ENCODE measurements at regions not wholly inside any gene's neighbourhood (a gene's known extent, or its start where the extent isn't known, plus 50 kb on each side); places are given as distances from the start of the nearest gene placed in this dataset.

GRCh38 chr7:106196460-106197021, 84.4 kb upstream of the SYPL1 start:
- peaks cover 2% of the 10 kb centered on the region; the same call in 1 of the 2 replicates for H3K27me3 ChIP-seq (ENCODE audit: control insufficient read depth, insufficient read depth, low read length)
- POLR2A ChIA-PET, result no interaction called here
- DNase-seq (ENCODE audit: low read depth), result no peak
- TF ChIP-seq CTCF (IDR thresholded peaks at IDR 0.05; ENCODE audit: insufficient read depth, low read depth, low read length), result no peak
- no peak overlapping the region for H3K4me3 ChIP-seq (ENCODE audit: low read depth, low read length)
- H3K36me3 ChIP-seq (ENCODE audit: control insufficient read depth, insufficient read depth, low read length), result no peaks in the 10 kb centered on the region
- CTCF ChIA-PET, result no interaction called here

- peaks cover 2% of the 10 kb centered on the region; the same call in 1 of the 2 replicates for H3K27me3 ChIP-seq (ENCODE audit: control insufficient read depth, insufficient read depth, low read length)
- no peaks in the 10 kb centered on the region for H3K36me3 ChIP-seq (ENCODE audit: control insufficient read depth, insufficient read depth, low read length)
- ChIA-PET POLR2A (no interaction called here), CTCF (interaction anchor here (1.4 kb wide), 1 partner anchor 40 kb away, joined by 3 read pairs; no protein-coding TSS in a partner anchor)
- H3K4me3 ChIP-seq (ENCODE audit: low read depth, low read length), result no peak overlapping the region
- no peak for DNase-seq (ENCODE audit: low read depth)
- TF ChIP-seq CTCF (IDR thresholded peaks at IDR 0.05; ENCODE audit: insufficient read depth, low read depth, low read length), result no peak
Measured at GRCh38 chr7:106193661-106194060, 81.5 kb upstream of the SYPL1 start.

DNA sequence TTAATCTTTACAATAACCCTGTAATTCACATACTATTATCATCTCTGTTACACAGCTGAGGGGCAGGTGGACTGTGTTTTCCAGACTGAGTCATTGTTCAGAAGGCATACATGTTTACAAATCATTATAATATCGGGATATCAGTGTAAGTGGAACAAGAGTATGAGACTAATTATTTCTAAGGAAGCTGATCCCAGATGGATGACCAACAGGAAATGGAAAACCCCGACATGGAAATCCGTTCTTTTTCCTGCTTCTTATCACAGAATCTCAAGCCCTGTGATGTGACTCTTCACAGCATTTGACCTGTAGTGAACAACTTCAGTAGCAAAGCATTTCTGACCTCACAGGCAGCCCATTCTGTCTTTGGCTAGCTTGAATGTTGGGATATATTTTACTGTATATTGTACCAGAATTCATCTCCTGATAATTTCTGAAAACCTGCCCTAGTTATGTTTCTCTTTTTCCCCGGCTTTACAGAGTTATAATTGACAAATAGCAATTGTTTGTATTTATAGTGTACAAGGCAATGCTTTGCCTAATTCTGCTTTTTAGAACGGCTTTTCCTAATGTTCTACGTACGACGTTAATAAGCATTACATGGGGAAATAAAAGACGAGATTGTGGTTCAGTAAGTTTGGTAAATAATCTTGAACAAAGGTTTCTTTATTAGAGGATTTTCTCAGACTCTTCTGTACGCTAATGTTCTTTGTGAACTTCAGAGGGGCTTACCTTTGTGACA, 78.6 kb upstream of the SYPL1 start:
- no peak for DNase-seq (ENCODE audit: low read depth)
- ChIA-PET POLR2A (no interaction called here), CTCF (interaction anchor here (2.3 kb wide), 1 partner anchor 14 kb away, joined by 7 read pairs; no protein-coding TSS in a partner anchor)
- no peaks in the 10 kb centered on the region for H3K36me3 ChIP-seq (ENCODE audit: control insufficient read depth, insufficient read depth, low read length)
- peaks cover 2% of the 10 kb centered on the region; the same call in 1 of the 2 replicates for H3K27me3 ChIP-seq (ENCODE audit: control insufficient read depth, insufficient read depth, low read length)
- no peak for TF ChIP-seq CTCF (IDR thresholded peaks at IDR 0.05; ENCODE audit: insufficient read depth, low read depth, low read length)
- H3K4me3 ChIP-seq (ENCODE audit: low read depth, low read length), result no peak overlapping the region

DNA sequence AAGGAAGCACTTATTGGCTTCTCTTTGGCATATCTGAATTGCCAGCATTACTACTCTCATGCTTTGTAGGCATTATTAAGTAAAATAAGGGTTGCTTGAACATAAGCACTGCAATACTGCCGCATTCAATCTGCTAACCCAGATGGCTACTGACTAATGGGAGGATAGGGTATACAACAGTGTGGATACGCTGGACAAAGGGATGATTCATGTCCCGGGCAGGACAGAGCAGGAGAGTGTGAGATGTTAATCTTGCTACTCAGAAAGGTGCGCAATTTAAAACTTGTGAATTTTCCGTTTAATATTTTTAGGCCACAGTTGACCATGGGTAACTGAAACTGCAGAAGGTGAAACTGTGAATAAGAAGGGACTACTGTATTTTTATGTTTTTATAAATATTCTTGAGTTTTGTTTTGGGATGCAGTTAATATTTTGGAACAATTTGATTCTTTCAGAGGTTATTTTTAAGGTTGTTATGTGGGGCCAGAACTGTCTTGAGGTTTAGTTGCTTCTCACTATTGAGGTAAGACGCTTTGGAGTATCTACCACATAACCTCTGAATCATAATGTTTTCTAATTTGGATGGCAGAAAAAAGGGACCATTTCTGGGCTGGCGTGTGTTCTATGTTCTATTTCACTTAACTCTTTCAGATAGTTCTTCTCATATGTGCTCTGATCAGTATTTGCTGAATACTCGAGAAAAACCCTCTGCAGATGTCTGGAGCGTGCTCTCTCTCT, 75.7 kb upstream of the SYPL1 start:
- TF ChIP-seq CTCF (IDR thresholded peaks at IDR 0.05; ENCODE audit: insufficient read depth, low read depth, low read length), result no peak
- no peak for DNase-seq (ENCODE audit: low read depth)
- POLR2A ChIA-PET, result no interaction called here
- H3K27me3 ChIP-seq (ENCODE audit: control insufficient read depth, insufficient read depth, low read length), result no peaks in the 10 kb centered on the region; the same call in 1 of the 2 replicates
- no peak overlapping the region for H3K4me3 ChIP-seq (ENCODE audit: low read depth, low read length)
- no peaks in the 10 kb centered on the region for H3K36me3 ChIP-seq (ENCODE audit: control insufficient read depth, insufficient read depth, low read length)
- CTCF ChIA-PET, result interaction anchor here (1.4 kb wide), 1 partner anchor 29 kb away, joined by 3 read pairs; no protein-coding TSS in a partner anchor

GRCh38 chr7:106185719-106186118, 73.6 kb upstream of the SYPL1 start:
- POLR2A ChIA-PET, result no interaction called here

More at GRCh38 chr7:106185719-106186118, 73.6 kb upstream of the SYPL1 start:
- CTCF ChIA-PET, result interaction anchor here (1.0 to 1.3 kb wide), 2 partner anchors 9 to 277 kb away, joined by 4 to 5 read pairs; no protein-coding TSS in a partner anchor
- Histone ChIP-seq H3K27me3 (ENCODE audit: control insufficient read depth, insufficient read depth, low read length) (no peaks in the 10 kb centered on the region), H3K4me3 (ENCODE audit: low read depth, low read length) (no peak overlapping the region), H3K36me3 (ENCODE audit: control insufficient read depth, insufficient read depth, low read length) (no peaks in the 10 kb centered on the region)
- no peak for DNase-seq (ENCODE audit: low read depth)
- no peak for TF ChIP-seq CTCF (IDR thresholded peaks at IDR 0.05; ENCODE audit: insufficient read depth, low read depth, low read length)
